Neural progenitor cell (in vitro differentiated cells): ENCODE measurements at regions not wholly inside any gene's neighbourhood (a gene's known extent, or its start where the extent isn't known, plus 50 kb on each side); places are given as distances from the start of the nearest gene placed in this dataset.

Experiments used
- EZH2 ChIP-seq: fragments of 200-600 bp; sonication (generic); IDR thresholded peaks from 2 replicates; pipeline ENCODE4 v1.6.1; 2017; ENCODE audit warnings: antibody characterized with exemption, mild to moderate bottlenecking, moderate library complexity
- EZH2phosphoT487 ChIP-seq: fragments of 200-600 bp; sonication (generic); IDR thresholded peaks from 2 replicates; pipeline ENCODE4 v1.6.1; 2017; ENCODE audit warnings: antibody characterized with exemption
- TF ChIP-seq, protein P1 (sequence below): fragments of 200-600 bp; sonication (generic); IDR thresholded peaks from 2 replicates; pipeline ENCODE4 v1.5.1; 2017; ENCODE audit warnings: antibody characterized with exemption, mild to moderate bottlenecking

DNA sequence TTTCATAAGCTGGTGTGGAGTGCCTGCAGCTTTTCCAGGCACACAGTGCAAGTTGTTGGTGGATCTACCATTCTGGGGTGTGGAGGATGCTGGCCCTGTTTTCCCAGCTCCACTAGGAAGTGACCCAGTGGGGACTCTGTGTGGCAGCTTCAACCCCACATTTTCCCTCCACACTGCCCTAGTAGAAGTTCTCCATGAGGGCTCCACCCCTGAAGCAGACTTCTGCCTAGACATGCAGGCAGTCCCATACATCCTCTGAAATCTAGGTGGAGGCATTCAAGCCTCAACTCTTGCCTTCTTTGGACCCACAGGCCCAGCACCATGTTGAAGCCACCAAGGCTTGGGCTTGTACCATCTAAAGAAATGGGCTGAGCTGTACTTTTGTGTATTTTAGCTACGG is 206.2 kb upstream of the GRM7 start:
- TF ChIP-seq, protein P1, sequence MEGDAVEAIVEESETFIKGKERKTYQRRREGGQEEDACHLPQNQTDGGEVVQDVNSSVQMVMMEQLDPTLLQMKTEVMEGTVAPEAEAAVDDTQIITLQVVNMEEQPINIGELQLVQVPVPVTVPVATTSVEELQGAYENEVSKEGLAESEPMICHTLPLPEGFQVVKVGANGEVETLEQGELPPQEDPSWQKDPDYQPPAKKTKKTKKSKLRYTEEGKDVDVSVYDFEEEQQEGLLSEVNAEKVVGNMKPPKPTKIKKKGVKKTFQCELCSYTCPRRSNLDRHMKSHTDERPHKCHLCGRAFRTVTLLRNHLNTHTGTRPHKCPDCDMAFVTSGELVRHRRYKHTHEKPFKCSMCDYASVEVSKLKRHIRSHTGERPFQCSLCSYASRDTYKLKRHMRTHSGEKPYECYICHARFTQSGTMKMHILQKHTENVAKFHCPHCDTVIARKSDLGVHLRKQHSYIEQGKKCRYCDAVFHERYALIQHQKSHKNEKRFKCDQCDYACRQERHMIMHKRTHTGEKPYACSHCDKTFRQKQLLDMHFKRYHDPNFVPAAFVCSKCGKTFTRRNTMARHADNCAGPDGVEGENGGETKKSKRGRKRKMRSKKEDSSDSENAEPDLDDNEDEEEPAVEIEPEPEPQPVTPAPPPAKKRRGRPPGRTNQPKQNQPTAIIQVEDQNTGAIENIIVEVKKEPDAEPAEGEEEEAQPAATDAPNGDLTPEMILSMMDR: no peak
- no peak for TF ChIP-seq EZH2phosphoT487
- TF ChIP-seq EZH2: no peak
